Keratinocyte (primary cell): ENCODE measurements at regions not wholly inside any gene's neighbourhood (a gene's known extent, or its start where the extent isn't known, plus 50 kb on each side); places are given as distances from the start of the nearest gene placed in this dataset.

Experiments
- DNase-seq: peaks from one replicate; pipeline ENCODE4 v3.0.0-alpha.2; 2011; ENCODE audit warnings: low read depth, missing footprints, low spot score
- FAIRE-seq: peaks from 2 replicates; lab custom pipeline; 2011; peaks lifted over from hg19 to GRCh38; lab: Jason Lieb, UNC
- H2AFZ ChIP-seq: 2 replicates; pipeline ENCODE4 v1.6.0; 2012; ENCODE audit warnings: low read length, control low read depth, inconsistent platforms; ENCODE audit not compliant: control insufficient read depth
- H3K27ac ChIP-seq: 2 replicates; pipeline ENCODE4 v1.5.1; 2011; ENCODE audit warnings: low read length; ENCODE audit not compliant: control insufficient read depth, insufficient read depth
- H3K27me3 ChIP-seq: 3 replicates; pipeline ENCODE4 v1.6.0; 2011; ENCODE audit warnings: low read length; ENCODE audit not compliant: control insufficient read depth, insufficient read depth; ENCODE audit errors: extremely low read depth
- H3K36me3 ChIP-seq, 2 experiments: 2 replicates in 1 of 2; 3 replicates in 1 of 2; pipeline ENCODE4 v1.5.1; 2011; ENCODE audit warnings: low read length in 2 of 2, mild to moderate bottlenecking in 1 of 2; ENCODE audit not compliant: control insufficient read depth in 2 of 2, insufficient read depth in 2 of 2; ENCODE audit errors: extremely low read depth in 1 of 2
- H3K4me1 ChIP-seq: 3 replicates; pipeline ENCODE4 v1.5.1; 2011; ENCODE audit warnings: low read length; ENCODE audit not compliant: control insufficient read depth, insufficient read depth; ENCODE audit errors: extremely low read depth
- H3K4me2 ChIP-seq: 3 replicates; pipeline ENCODE4 v1.6.0; 2011; ENCODE audit warnings: low read depth, low read length; ENCODE audit not compliant: control insufficient read depth, insufficient read depth; ENCODE audit errors: extremely low read depth
- H3K4me3 ChIP-seq, 3 experiments: fragments of 200-600 bp in 1 of 3; sonication (generic) in 1 of 3; 2 replicates in 2 of 3; 3 replicates in 1 of 3; pipeline ENCODE4 v1.5.1; 2011 to 2016; ENCODE audit warnings: low read length in 3 of 3, mild to moderate bottlenecking in 3 of 3, control low read depth in 2 of 3, inconsistent platforms in 1 of 3, low read depth in 1 of 3, mixed read lengths in 1 of 3, mixed run types in 1 of 3, moderate library complexity in 1 of 3; ENCODE audit not compliant: control insufficient read depth in 2 of 3, insufficient read depth in 2 of 3; ENCODE audit errors: extremely low read depth in 1 of 3
- H3K79me2 ChIP-seq: 2 replicates; pipeline ENCODE4 v1.6.0; 2012; ENCODE audit warnings: low read length; ENCODE audit not compliant: control insufficient read depth, insufficient read depth
- H3K9ac ChIP-seq: 3 replicates; pipeline ENCODE4 v1.6.0; 2011; ENCODE audit warnings: low read length; ENCODE audit not compliant: control insufficient read depth, insufficient read depth; ENCODE audit errors: extremely low read depth
- H3K9me1 ChIP-seq: 3 replicates; pipeline ENCODE4 v1.6.0; 2011; ENCODE audit warnings: low read length; ENCODE audit not compliant: control insufficient read depth, insufficient read depth; ENCODE audit errors: extremely low read depth
- H3K9me3 ChIP-seq: 2 replicates; pipeline ENCODE4 v1.5.1; 2012; ENCODE audit warnings: low read depth, low read length; ENCODE audit not compliant: control insufficient read depth
- H4K20me1 ChIP-seq: 3 replicates; pipeline ENCODE4 v1.6.0; 2011; ENCODE audit warnings: low read length; ENCODE audit not compliant: control insufficient read depth, insufficient read depth; ENCODE audit errors: extremely low read depth
- EZH2 ChIP-seq: IDR thresholded peaks from one replicate; pipeline ENCODE4 v1.6.1; 2012; ENCODE audit warnings: inconsistent platforms, mild to moderate bottlenecking, low read length, moderate library complexity
- dilution Hi-C: fragments of 300-500 bp; cut with MboI; formaldehyde crosslinking; loops from one replicate; pipeline ENCODE4 v1.7.0; 2020; ENCODE audit warnings: low sequenced_read_pairs; ENCODE audit not compliant: extremely low pct_ligation_motif_present
- TF ChIP-seq, protein P1 (sequence below), 3 experiments: IDR thresholded peaks in 1 of 3; conservative IDR thresholded peaks in 1 of 3; optimal IDR thresholded peaks in 1 of 3; 2 replicates in 2 of 3; 3 replicates in 1 of 3; pipeline versions ENCODE3 to v1.5.1; 2011; ENCODE audit warnings: low read length in 3 of 3, mild to moderate bottlenecking in 3 of 3, moderate library complexity in 2 of 3, control low read depth in 1 of 3, inconsistent platforms in 1 of 3; ENCODE audit not compliant: insufficient read depth in 2 of 3; ENCODE audit errors: extremely low read depth in 1 of 3

- no peak for TF ChIP-seq EZH2
- TF ChIP-seq, protein P1, sequence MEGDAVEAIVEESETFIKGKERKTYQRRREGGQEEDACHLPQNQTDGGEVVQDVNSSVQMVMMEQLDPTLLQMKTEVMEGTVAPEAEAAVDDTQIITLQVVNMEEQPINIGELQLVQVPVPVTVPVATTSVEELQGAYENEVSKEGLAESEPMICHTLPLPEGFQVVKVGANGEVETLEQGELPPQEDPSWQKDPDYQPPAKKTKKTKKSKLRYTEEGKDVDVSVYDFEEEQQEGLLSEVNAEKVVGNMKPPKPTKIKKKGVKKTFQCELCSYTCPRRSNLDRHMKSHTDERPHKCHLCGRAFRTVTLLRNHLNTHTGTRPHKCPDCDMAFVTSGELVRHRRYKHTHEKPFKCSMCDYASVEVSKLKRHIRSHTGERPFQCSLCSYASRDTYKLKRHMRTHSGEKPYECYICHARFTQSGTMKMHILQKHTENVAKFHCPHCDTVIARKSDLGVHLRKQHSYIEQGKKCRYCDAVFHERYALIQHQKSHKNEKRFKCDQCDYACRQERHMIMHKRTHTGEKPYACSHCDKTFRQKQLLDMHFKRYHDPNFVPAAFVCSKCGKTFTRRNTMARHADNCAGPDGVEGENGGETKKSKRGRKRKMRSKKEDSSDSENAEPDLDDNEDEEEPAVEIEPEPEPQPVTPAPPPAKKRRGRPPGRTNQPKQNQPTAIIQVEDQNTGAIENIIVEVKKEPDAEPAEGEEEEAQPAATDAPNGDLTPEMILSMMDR (optimal IDR thresholded peaks at IDR 0.05 in 1 of 3, IDR thresholded peaks at IDR 0.05 in 1 of 3, conservative IDR thresholded peaks at IDR 0.05 in 1 of 3; ENCODE audit: extremely low read depth in 1 of 3, insufficient read depth in 2 of 3, low read length in 3 of 3): no peak
Observed at GRCh38 chr17:36818134-36818825, 119.0 kb upstream of the LHX1 start.

GRCh38 chr17:36823850-36824677 lies 113.2 kb upstream of the LHX1 start:
- Histone ChIP-seq H3K4me1 (peaks cover 4% of the 10 kb centered on the region), H3K4me2 (no peak overlapping the region), H3K27me3 (peaks cover 12% of the 10 kb centered on the region), H3K9ac (no peak overlapping the region), H3K27ac (no peak overlapping the region), H3K36me3 (no peaks in the 10 kb centered on the region), H3K9me3 (no peaks in the 10 kb centered on the region), H3K9me1 (no peaks in the 10 kb centered on the region), H3K4me3 (no peak overlapping the region), H3K79me2 (no peaks in the 10 kb centered on the region), H4K20me1 (no peaks in the 10 kb centered on the region), H2AFZ (no peak overlapping the region)
- no peak for FAIRE-seq
- DNase-seq: no peak
- dilution Hi-C loops: no loop called here
- no peak for TF ChIP-seq EZH2

More at GRCh38 chr17:36818134-36818825, 119.0 kb upstream of the LHX1 start:
- peaks cover 20% of the 10 kb centered on the region for H3K27me3 ChIP-seq
- H3K36me3 ChIP-seq: no peaks in the 10 kb centered on the region
- DNase-seq (no peak), FAIRE-seq (no peak)
- no peak overlapping the region for H3K27ac ChIP-seq
- no peaks in the 10 kb centered on the region for H3K9me1 ChIP-seq
- dilution Hi-C loops: no loop called here
- no peaks in the 10 kb centered on the region for H3K9me3 ChIP-seq
- H4K20me1 ChIP-seq: no peaks in the 10 kb centered on the region
- H2AFZ ChIP-seq: no peak overlapping the region
- no peaks in the 10 kb centered on the region for H3K4me1 ChIP-seq
- no peaks in the 10 kb centered on the region for H3K79me2 ChIP-seq
- H3K4me2 ChIP-seq: no peak overlapping the region
- no peak overlapping the region for H3K9ac ChIP-seq
- no peak overlapping the region for H3K4me3 ChIP-seq
